GM12892 (cell line): ENCODE measurements at regions not wholly inside any gene's neighbourhood (a gene's known extent, or its start where the extent isn't known, plus 50 kb on each side); places are given as distances from the start of the nearest gene placed in this dataset.
"Not testable (repeated sequence)": the region's sequence is repeated elsewhere in the genome, so short reads cannot be mapped to it uniquely, and the experiment has no call there.

ENCODE experiments used
- DNase-seq: peaks from one replicate; pipeline ENCODE4 v3.0.0; 2011; ENCODE audit not compliant: insufficient read length
- FAIRE-seq: peaks from 2 replicates; lab custom pipeline; 2011; peaks lifted over from hg19 to GRCh38; lab: Jason Lieb, UNC
- POLR2A ChIP-seq: IDR thresholded peaks from 2 replicates; pipeline ENCODE4 v1.6.1; 2011; ENCODE audit warnings: low read depth, low read length, control low read depth
- POLR2AphosphoS5 ChIP-seq: IDR thresholded peaks from 2 replicates; pipeline ENCODE4 v1.6.1; 2011; ENCODE audit warnings: low read depth, low read length, control low read depth
- TAF1 ChIP-seq: IDR thresholded peaks from 2 replicates; pipeline ENCODE4 v1.6.1; 2011; ENCODE audit warnings: low read depth, mild to moderate bottlenecking, control low read depth, low read length, borderline replicate concordance

DNA sequence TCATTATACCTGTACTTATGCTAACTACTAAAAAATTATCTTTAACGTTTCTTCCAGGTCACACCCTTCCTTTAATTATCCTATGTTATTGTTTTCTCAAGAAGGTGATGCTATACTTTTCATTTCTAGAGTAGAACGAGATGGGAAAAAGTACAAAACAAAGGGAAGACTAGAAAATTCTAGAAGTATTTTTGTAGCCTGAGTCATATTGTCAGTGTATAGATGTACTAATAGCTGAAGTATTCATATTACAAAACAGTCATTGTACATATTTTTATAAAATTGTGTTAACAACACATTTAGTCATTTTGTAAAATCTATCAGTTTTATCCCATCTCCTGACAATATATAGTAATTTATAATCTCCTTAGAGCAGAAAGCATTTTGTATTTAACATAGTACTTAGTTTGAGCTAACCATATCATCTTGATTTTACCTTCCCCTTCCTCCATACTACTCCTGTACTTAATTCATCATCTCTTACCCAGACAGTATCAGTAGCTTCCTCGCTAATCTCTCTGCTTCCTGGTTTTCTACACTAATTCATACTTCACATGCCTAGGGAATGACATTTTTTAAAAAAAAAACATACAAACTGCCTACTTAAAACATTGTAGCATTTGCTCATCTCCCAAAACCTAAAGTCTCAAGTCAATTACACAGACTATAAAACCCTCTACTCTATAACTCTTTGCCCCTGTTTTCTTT is 920.9 kb downstream of the RPS29 start:
- no peak for TF ChIP-seq POLR2A
- no peak for TF ChIP-seq POLR2AphosphoS5
- TF ChIP-seq TAF1 = no peak
- FAIRE-seq (no peak), DNase-seq (no peak)

DNA sequence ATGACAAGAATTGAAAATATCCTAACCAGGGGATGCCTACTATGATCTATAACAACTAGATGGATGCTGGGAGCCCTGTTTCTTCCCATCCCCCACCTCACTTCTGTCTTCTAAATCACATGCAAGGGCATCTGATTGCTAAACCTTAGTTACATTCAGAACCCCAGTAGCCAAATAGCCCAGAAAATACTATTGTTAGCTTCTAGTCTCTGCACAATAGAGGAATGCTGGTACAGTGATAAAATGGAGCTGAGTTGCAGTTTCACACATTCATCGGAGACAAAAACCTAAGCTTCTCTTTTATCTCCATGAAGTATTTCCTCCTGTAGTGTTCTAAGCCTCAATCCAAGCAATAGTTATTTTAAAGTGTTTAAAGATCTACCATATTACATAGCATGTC is 942.9 kb downstream of the RPS29 start:
- DNase-seq (no peak), FAIRE-seq (no peak)
- no peak for TF ChIP-seq POLR2A
- TF ChIP-seq POLR2AphosphoS5 = no peak
- no peak for TF ChIP-seq TAF1

DNA sequence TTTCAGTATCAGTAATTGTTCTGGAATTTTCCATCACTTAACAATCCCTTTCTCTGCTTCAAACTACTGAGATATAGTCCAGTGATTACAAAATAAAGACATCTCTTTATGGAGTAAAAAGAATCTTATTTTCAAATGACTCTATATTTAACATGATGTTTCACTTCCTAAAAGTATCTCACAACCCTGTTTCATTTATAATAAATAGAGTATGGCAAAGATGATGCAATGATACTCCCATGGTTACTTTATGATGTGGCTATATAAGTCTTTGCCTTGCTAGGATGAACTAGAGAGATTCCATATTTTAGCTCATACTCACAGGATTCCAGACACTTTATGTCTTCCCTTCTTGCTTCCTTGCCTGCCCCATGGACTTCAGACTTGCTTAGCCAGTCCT is 953.5 kb upstream of the MDGA2 start:
- no peak for FAIRE-seq
- TF ChIP-seq POLR2AphosphoS5 = no peak
- no peak for TF ChIP-seq POLR2A
- no peak for TF ChIP-seq TAF1
- DNase-seq = no peak

DNA sequence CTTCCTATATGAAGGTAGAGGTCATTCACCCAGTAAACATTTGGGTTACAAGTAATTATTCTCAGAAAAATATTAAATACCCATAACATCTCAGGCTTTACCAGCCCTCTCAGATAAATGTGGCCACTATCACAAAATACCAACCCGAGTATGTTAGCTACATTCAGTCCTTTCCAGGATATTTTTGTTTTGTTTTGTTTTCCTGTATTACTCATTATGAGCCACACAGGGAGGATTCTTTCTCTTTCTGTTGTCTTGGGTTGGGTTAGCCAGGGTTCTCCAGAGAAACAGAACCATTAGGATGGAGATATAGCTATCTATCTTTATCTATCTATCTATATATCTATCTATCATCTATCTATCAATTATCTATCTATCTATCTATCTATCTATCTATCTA is 947.6 kb upstream of the MDGA2 start:
- FAIRE-seq (no peak), DNase-seq (no peak)
- TF ChIP-seq POLR2AphosphoS5 = no peak
- no peak for TF ChIP-seq POLR2A
- no peak for TF ChIP-seq TAF1

DNA sequence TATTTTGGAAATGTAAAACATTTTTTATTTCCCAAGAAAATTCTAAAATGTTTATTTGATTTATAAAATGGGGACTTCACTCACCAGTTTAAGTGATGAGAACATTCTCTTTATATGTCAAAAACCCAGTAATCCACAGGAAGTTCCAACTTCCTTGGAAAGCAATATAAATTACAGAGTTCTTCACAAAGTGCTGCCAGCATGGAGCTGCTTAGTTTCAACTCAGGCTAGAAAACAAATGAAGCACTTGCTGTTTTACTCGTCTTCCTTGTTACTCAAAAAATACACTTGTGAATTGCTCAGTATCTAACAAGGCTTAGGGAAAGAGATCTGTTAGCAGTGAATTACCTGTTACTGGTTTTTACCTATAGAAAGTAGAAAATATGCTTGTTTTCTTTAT is 942.7 kb upstream of the MDGA2 start:
- TF ChIP-seq POLR2AphosphoS5 (no peak), POLR2A (no peak), TAF1 (no peak)
- DNase-seq (no peak), FAIRE-seq (no peak)

DNA sequence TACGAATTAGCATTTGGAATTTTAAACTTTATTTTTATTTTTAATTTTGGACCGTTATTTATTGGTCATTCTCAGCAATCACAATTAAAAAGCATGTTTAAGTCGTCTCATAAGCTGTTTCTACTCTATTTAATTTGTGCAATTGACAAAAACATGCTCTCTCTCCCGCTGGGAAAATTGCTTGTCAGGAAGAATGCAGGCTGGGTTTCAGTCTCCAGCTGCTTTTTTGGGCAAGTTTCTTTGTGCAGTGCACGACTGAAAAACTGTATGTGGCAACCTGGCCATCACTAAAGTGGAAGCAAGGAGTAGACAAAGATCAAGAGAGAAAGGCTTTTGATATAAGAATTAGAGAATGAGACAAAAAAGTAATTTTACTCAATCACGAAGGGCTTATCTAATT is 941.5 kb upstream of the MDGA2 start:
- no peak for TF ChIP-seq POLR2A
- no peak for TF ChIP-seq TAF1
- no peak for TF ChIP-seq POLR2AphosphoS5
- DNase-seq (no peak), FAIRE-seq (no peak)

DNA sequence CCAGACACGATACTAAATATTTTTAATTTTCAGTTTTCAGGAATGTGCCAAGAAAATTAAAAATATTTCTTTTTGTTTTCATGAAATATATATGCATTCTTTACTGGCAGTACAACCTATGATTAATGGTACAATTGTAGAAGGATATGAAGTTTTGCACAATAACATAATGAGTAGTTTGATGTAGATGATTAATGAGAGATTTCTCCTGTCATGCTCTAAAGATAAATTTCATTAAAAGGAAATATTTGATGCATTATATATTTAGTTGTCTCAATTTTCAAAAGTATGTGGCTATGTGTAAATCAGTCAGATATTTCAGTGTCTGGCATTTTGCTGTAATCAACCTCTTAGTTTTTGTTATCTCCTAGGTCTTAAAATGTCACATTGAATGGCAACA is 940.2 kb upstream of the MDGA2 start:
- DNase-seq = no peak
- TF ChIP-seq TAF1 = no peak
- TF ChIP-seq POLR2AphosphoS5 = no peak
- no peak for TF ChIP-seq POLR2A
- FAIRE-seq = no peak

DNA sequence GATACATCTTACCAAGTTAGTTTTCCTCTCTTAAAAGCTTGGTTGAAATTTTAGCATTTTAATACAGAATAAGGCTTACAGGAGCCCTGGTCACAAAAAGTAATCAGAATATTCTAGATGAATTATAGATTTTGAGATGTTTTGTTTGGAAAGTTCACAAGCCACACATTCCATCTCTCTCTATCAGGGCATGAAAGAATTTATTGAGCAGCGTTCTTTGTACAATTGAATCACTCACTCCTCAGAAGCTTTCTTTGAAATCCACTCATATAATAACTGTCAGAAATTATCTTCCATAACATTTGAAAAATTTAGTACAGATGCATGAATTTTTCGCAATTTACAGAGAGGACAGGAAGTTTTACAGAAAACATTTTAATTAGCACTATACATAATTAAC is 938.6 kb upstream of the MDGA2 start:
- DNase-seq (no peak), FAIRE-seq (no peak)
- TF ChIP-seq POLR2AphosphoS5 = no peak

DNA sequence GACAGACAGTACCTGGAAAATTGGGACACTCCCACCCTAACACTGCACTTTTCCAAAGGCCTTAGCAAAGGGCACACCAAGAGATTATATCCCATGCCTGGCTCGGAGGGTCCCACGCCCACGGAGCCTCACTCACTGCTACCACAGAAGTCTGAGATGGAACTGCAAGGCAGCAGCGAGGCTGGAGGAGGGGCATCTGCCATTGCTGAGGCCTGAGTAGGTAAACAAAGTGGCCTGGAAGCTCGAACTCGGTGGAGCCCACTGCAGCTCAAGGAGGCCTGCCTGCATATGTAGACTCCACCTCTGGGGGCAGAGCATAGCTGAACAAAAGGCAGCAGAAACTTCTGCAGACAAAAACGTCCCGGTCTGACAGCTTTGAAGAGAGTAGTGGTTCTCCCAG is 931.6 kb upstream of the MDGA2 start:
- FAIRE-seq = not testable (repeated sequence)

DNA sequence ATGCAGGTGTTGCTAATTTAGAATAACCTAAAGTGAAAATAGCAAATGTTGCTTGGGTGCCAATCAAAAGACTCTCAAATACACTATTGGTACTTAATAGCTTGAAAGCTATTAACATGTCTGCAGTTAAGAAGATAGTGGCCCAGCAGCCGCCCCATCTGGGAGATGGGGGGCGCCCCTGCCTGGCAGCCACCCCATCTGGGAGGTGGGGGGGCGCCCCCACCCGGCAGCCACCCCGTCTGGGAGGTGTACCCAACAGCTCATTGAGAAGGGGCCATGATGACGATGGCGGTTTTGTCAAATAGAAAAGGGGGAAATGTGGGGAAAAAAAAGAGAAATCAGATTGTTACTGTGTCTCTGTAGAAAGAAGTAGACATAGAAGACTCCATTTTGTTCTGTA is 923.1 kb upstream of the MDGA2 start:
- DNase-seq (no peak), FAIRE-seq (no peak)
- no peak for TF ChIP-seq POLR2AphosphoS5
- no peak for TF ChIP-seq TAF1
- TF ChIP-seq POLR2A = no peak

More for the DNA sequence above, 931.6 kb upstream of the MDGA2 start:
- DNase-seq = not testable (repeated sequence)

DNA sequence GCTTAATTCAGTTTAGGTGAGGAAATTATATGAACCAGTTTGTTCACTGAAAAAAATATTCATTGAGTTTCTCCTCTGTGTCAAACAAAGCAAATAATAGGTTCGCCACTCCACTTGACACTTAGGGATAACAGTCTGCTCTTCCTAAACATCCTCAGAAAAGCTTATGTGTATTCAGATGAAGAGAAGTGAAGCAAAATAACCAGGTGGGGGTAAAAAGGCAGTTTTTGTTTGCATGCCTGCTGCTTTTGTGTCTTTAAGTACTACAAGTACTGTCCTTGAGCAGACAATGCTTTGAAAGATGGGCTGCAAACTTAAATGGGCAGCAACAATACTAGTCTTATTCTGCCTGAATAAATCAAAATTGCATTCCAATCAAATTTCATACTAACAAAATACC is 910.7 kb upstream of the MDGA2 start:
- DNase-seq (no peak), FAIRE-seq (no peak)
- TF ChIP-seq POLR2AphosphoS5 (no peak), POLR2A (no peak), TAF1 (no peak)

DNA sequence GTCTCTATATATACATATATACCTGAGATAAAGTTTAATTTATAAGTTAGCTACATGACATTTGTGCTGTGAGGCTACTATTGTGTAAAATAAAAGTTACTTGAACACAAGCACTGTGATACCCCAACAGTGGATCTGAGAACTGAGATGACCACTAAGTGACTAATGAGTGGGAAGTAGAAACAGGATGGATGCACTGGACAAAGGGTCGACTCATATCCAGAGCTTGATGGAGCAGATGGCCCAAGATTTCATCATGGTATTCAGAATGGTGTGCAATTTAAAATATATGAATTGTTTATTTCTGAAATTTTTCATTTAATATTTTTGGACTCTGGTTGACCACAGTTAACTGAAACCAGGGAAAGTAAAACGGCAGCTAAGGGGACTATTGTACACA is 908.6 kb upstream of the MDGA2 start:
- no peak for DNase-seq
- no peak for FAIRE-seq
- no peak for TF ChIP-seq POLR2AphosphoS5
- no peak for TF ChIP-seq TAF1
- no peak for TF ChIP-seq POLR2A

DNA sequence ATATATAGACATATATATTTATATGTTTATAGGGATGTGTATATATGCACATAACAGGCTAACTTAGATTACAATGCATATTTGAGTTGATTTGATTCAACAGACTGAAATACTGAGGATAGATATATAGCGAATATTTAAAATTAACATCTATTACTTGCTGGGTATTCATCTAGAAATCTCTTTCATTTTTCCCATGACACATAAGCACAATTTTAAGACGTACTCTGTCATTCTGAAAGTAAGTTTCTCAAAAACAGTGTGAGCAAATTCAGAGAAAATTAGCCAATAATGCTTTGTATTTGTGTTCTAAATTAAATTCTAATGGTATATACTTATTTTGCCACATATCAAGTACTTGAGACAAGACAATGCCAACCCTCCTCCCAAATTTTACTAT is 907.5 kb upstream of the MDGA2 start:
- no peak for TF ChIP-seq POLR2AphosphoS5
- TF ChIP-seq POLR2A = no peak
- no peak for TF ChIP-seq TAF1
- FAIRE-seq = no peak

More for the DNA sequence above, 907.5 kb upstream of the MDGA2 start:
- no peak for DNase-seq
